ENCODE measurements at regions not wholly inside any gene's neighbourhood (a gene's known extent, or its start where the extent isn't known, plus 50 kb on each side); places are given as distances from the start of the nearest gene placed in this dataset.

DNA sequence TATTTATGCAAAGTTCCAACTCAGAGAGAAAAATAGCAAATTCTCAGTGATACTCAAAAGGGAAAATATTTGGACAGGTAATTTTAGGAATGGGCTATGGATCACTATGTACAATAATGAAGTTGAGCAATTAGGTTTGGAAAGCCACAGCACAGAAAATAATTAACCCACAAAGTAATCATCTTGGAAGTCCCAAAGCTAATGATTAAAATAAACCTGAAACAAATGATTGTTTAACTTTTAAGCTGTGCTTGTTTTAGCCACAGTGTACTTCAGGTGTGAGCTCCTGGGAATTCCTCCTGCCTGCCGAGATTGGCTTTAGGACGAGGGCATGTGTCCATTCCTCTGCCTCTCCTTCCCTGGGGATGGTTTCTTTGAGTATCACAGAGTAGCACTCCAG is 403.9 kb downstream of the ZSWIM6 start:
- H3K79me1 ChIP-seq (ENCODE audit: low read depth, low read length): no peaks in the 10 kb centered on the region
- H3K23me2 ChIP-seq (ENCODE audit: low read depth, low read length): no peaks in the 10 kb centered on the region; the same call in 1 of the 2 replicates
- H2BK15ac ChIP-seq (ENCODE audit: low read length): no peak overlapping the region
- no peak overlapping the region for H3K56ac ChIP-seq (replicated peaks; ENCODE audit: insufficient read length, low read depth, low read length)
- no peak overlapping the region for H4K91ac ChIP-seq (replicated peaks; ENCODE audit: insufficient read length, low read length)
- H3K27me3 ChIP-seq (replicated peaks in 1 of 4; ENCODE audit: control insufficient read depth in 3 of 4, extremely low read depth in 1 of 4, insufficient read depth in 3 of 4, low read length in 3 of 4): peaks cover 0 to 2% (median under 1%) of the 10 kb centered on the region in 4 experiments; a peak in 2 of 7 replicates
- 0 out of 2 replicates have a peak overlapping the region, but pooled peaks have one; percentile 28 for H2BK5ac ChIP-seq (ENCODE audit: low read depth, low read length)
- no peak overlapping the region for H3K4ac ChIP-seq (replicated peaks; ENCODE audit: insufficient read length, low read depth, low read length)
- H2BK120ac ChIP-seq (replicated peaks; ENCODE audit: low read depth, low read length): no peak overlapping the region
- H3K79me2 ChIP-seq (ENCODE audit: control insufficient read depth in 1 of 2, insufficient read depth in 2 of 2, low read length in 2 of 2): no peaks in the 10 kb centered on the region
- no peak overlapping the region for H3K4me2 ChIP-seq (ENCODE audit: insufficient read depth in 1 of 2, low read depth in 2 of 2, low read length in 2 of 2)
- no peak overlapping the region for H3K9ac ChIP-seq (replicated peaks in 1 of 4; ENCODE audit: extremely low read depth in 1 of 4, low read depth in 3 of 4, low read length in 3 of 4)
- 96% methylated on average over 2 of the region's 2 CpGs; no CpG with 5 or more reads in 1 of the 2 experiments for WGBS, 2 experiments (ENCODE audit: extremely low coverage in 1 of 2, insufficient coverage in 1 of 2, insufficient read length in 1 of 2, insufficient replicate concordance in 2 of 2, low coverage in 1 of 2, low lambda C conversion rate in 2 of 2, missing lambda C conversion rate in 1 of 2)
- no peaks in the 10 kb centered on the region for H3K9me3 ChIP-seq (ENCODE audit: insufficient read depth in 2 of 2, low read depth in 1 of 2, low read length in 1 of 2)
- no peak overlapping the region for H2BK20ac ChIP-seq (ENCODE audit: low read length)
- ChIA-PET POLR2A (ENCODE audit: partially characterized antibody) (no interaction called here), CTCF (ENCODE audit: partially characterized antibody) (interaction anchor here (0.6 to 1.1 kb wide), 2 partner anchors 23 to 32 kb away, joined by 3 to 4 read pairs; no protein-coding TSS in a partner anchor)
- TF ChIP-seq, protein P1, sequence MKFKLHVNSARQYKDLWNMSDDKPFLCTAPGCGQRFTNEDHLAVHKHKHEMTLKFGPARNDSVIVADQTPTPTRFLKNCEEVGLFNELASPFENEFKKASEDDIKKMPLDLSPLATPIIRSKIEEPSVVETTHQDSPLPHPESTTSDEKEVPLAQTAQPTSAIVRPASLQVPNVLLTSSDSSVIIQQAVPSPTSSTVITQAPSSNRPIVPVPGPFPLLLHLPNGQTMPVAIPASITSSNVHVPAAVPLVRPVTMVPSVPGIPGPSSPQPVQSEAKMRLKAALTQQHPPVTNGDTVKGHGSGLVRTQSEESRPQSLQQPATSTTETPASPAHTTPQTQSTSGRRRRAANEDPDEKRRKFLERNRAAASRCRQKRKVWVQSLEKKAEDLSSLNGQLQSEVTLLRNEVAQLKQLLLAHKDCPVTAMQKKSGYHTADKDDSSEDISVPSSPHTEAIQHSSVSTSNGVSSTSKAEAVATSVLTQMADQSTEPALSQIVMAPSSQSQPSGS (IDR thresholded peaks at IDR 0.05; ENCODE audit: low read length): no peak
- no peak for TF ChIP-seq RFX5 (IDR thresholded peaks at IDR 0.05; ENCODE audit: borderline replicate concordance, low read depth, low read length)
- no peak for TF ChIP-seq SAP30 (IDR thresholded peaks at IDR 0.05; ENCODE audit: insufficient read depth, insufficient replicate concordance, low read length)
- no peak for TF ChIP-seq CHD2 (IDR thresholded peaks at IDR 0.05; ENCODE audit: low read length)
- no peak for TF ChIP-seq CTBP2 (IDR thresholded peaks at IDR 0.05; ENCODE audit: borderline replicate concordance, insufficient read depth, insufficient read length, low read length)
- TF ChIP-seq TAF1 (IDR thresholded peaks at IDR 0.05; ENCODE audit: low read depth, low read length): no peak
- no peak for TF ChIP-seq TBP (IDR thresholded peaks at IDR 0.05; ENCODE audit: low read depth, low read length)
- no peak for TF ChIP-seq MAFK (IDR thresholded peaks at IDR 0.05; ENCODE audit: low read depth, low read length)
- TF ChIP-seq RXRA (IDR thresholded peaks at IDR 0.05; ENCODE audit: insufficient read depth, low read depth, low read length): no peak
- no peak for TF ChIP-seq SUZ12 (IDR thresholded peaks at IDR 0.05; ENCODE audit: low read length)
- no peak for TF ChIP-seq CEBPB (IDR thresholded peaks at IDR 0.05; ENCODE audit: low read depth, low read length)
- TF ChIP-seq NRF1 (IDR thresholded peaks at IDR 0.05; ENCODE audit: low read depth, low read length): no peak
- H3K4me1 ChIP-seq (replicated peaks in 1 of 4; ENCODE audit: control insufficient read depth in 3 of 4, insufficient read depth in 4 of 4, low read length in 3 of 4): peaks cover 2 to 13% (median 5%) of the 10 kb centered on the region in 4 experiments; a peak in 6 of 7 replicates
- H4K20me1 ChIP-seq (replicated peaks in 1 of 2; ENCODE audit: control insufficient read depth in 1 of 2, insufficient read depth in 2 of 2, low read length in 2 of 2): no peaks in the 10 kb centered on the region
- H3K23ac ChIP-seq (ENCODE audit: insufficient read length): no peak overlapping the region
- FAIRE-seq (no peak), DNase-seq (ENCODE audit: low read depth in 1 of 2, low spot score in 2 of 2) (no peak)
- H2AFZ ChIP-seq (ENCODE audit: low read length): no peak overlapping the region
- no peak overlapping the region for H3K14ac ChIP-seq (ENCODE audit: insufficient read length)
- no peak overlapping the region for H3K18ac ChIP-seq (ENCODE audit: extremely low read depth, low read length)
- H2BK12ac ChIP-seq (ENCODE audit: low read depth, low read length): no peak overlapping the region
- H3K27ac ChIP-seq (ENCODE audit: low read depth, low read length): no peak overlapping the region
- no peak overlapping the region for H3K4me3 ChIP-seq (ENCODE audit: extremely low read depth in 1 of 4, insufficient read depth in 2 of 4, low read depth in 3 of 4, low read length in 4 of 4)
- no peak overlapping the region for H4K5ac ChIP-seq (ENCODE audit: insufficient read length, low read depth, low read length)
- H2AK5ac ChIP-seq (ENCODE audit: low read depth, low read length): no peak overlapping the region
- no peak overlapping the region for H4K8ac ChIP-seq (ENCODE audit: extremely low read depth, insufficient read depth, low read length)
- no peaks in the 10 kb centered on the region for H3K36me3 ChIP-seq (ENCODE audit: control insufficient read depth in 2 of 4, insufficient read depth in 4 of 4, low read length in 3 of 4)
